ENCODE measurements at regions not wholly inside any gene's neighbourhood (a gene's known extent, or its start where the extent isn't known, plus 50 kb on each side); places are given as distances from the start of the nearest gene placed in this dataset.

GRCh38 chr2:211033765-211034164 is 477.4 kb downstream of the CPS1 start:
- peak; percentile 73 to 80 for TF ChIP-seq RAD21 (IDR thresholded peaks at IDR 0.05)
- no peak for TF ChIP-seq TAF1 (conservative IDR thresholded peaks at IDR 0.05)
- TF ChIP-seq REST (IDR thresholded peaks at IDR 0.05): no peak
- TF ChIP-seq ATF3 (IDR thresholded peaks at IDR 0.05): peak; percentile 37
- TF ChIP-seq CTCF (IDR thresholded peaks at IDR 0.05; ENCODE audit: low read depth, low read length, missing input control): peak; percentile 53
- H3K9ac ChIP-seq (ENCODE audit: low read depth in 1 of 2, low read length in 2 of 2): no peak overlapping the region
- no peaks in the 10 kb centered on the region for H3K36me3 ChIP-seq (ENCODE audit: control insufficient read depth in 4 of 4, insufficient read depth in 3 of 4, low read depth in 1 of 4, low read length in 3 of 4)
- H3K4me1 ChIP-seq (ENCODE audit: control insufficient read depth in 4 of 4, insufficient read depth in 4 of 4, low read length in 3 of 4): no peaks in the 10 kb centered on the region
- no peaks in the 10 kb centered on the region for H3K27me3 ChIP-seq (ENCODE audit: control insufficient read depth in 4 of 4, insufficient read depth in 4 of 4, low read length in 3 of 4)
- 46% methylated on average over 2 of the region's 2 CpGs for whole genome bisulfite sequencing
- H3K4me3 ChIP-seq (ENCODE audit: low read depth in 1 of 3, low read length in 3 of 3): no peak overlapping the region
- H3K27ac ChIP-seq (ENCODE audit: low read depth in 1 of 2, low read length in 2 of 2): no peak overlapping the region
- no peak for DNase-seq (ENCODE audit: low spot score)
- H3K9me3 ChIP-seq (ENCODE audit: control insufficient read depth in 4 of 4, low read length in 3 of 4): no peaks in the 10 kb centered on the region

GRCh38 chr2:211035548-211036185 is 479.3 kb downstream of the CPS1 start:
- Histone ChIP-seq H3K27ac (ENCODE audit: low read depth in 1 of 2, low read length in 2 of 2) (no peak overlapping the region), H3K36me3 (ENCODE audit: control insufficient read depth in 4 of 4, insufficient read depth in 3 of 4, low read depth in 1 of 4, low read length in 3 of 4) (no peaks in the 10 kb centered on the region), H3K9ac (ENCODE audit: low read depth in 1 of 2, low read length in 2 of 2) (no peak overlapping the region), H3K4me3 (ENCODE audit: low read depth in 1 of 3, low read length in 3 of 3) (no peak overlapping the region), H3K27me3 (ENCODE audit: control insufficient read depth in 4 of 4, insufficient read depth in 4 of 4, low read length in 3 of 4) (no peaks in the 10 kb centered on the region), H3K4me1 (ENCODE audit: control insufficient read depth in 4 of 4, insufficient read depth in 4 of 4, low read length in 3 of 4) (no peaks in the 10 kb centered on the region), H3K9me3 (ENCODE audit: control insufficient read depth in 4 of 4, low read length in 3 of 4) (no peaks in the 10 kb centered on the region)
- no peak for TF ChIP-seq GABPA (IDR thresholded peaks at IDR 0.05 in 1 of 2, conservative IDR thresholded peaks at IDR 0.05 in 1 of 2)
- TF ChIP-seq CTCF (IDR thresholded peaks at IDR 0.05; ENCODE audit: low read depth, low read length, missing input control): peak; percentile 63
- peak; percentile 88 for TF ChIP-seq RAD21 (IDR thresholded peaks at IDR 0.05)
- DNase-seq (ENCODE audit: low spot score): no peak
- WGBS: 45% methylated on average over 4 of the region's 4 CpGs

GRCh38 chr2:211045025-211045424 is 488.6 kb downstream of the CPS1 start:
- Histone ChIP-seq H3K4me1 (ENCODE audit: control insufficient read depth in 4 of 4, insufficient read depth in 4 of 4, low read length in 3 of 4) (peaks cover 0 to 4% (median 0%) of the 10 kb centered on the region in 4 donors), H3K9ac (ENCODE audit: low read depth in 1 of 2, low read length in 2 of 2) (no peak overlapping the region), H3K9me3 (ENCODE audit: control insufficient read depth in 4 of 4, low read length in 3 of 4) (peaks cover 0 to 1% (median 0%) of the 10 kb centered on the region in 4 donors), H3K36me3 (ENCODE audit: control insufficient read depth in 4 of 4, insufficient read depth in 3 of 4, low read depth in 1 of 4, low read length in 3 of 4) (no peaks in the 10 kb centered on the region), H3K4me3 (ENCODE audit: low read depth in 1 of 3, low read length in 3 of 3) (no peak overlapping the region), H3K27ac (ENCODE audit: low read depth in 1 of 2, low read length in 2 of 2) (no peak overlapping the region), H3K27me3 (ENCODE audit: control insufficient read depth in 4 of 4, insufficient read depth in 4 of 4, low read length in 3 of 4) (no peaks in the 10 kb centered on the region)
- WGBS: 82% methylated on average over 2 of the region's 2 CpGs
- no peak for TF ChIP-seq CTCF (IDR thresholded peaks at IDR 0.05; ENCODE audit: low read depth, low read length, missing input control)
- peak; percentile 42 for TF ChIP-seq YY1 (IDR thresholded peaks at IDR 0.05)
- peak; percentile 9 for TF ChIP-seq FOXA2 (IDR thresholded peaks at IDR 0.05)
- DNase-seq (ENCODE audit: low spot score): no peak

All from liver (tissue), 8 donors.